PFSK-1 (cell line): ENCODE measurements at regions not wholly inside any gene's neighbourhood (a gene's known extent, or its start where the extent isn't known, plus 50 kb on each side); places are given as distances from the start of the nearest gene placed in this dataset.

Source experiments
- FOXP2 ChIP-seq: optimal IDR thresholded peaks from 2 replicates; pipeline ENCODE3; 2011; ENCODE audit warnings: borderline replicate concordance, control low read depth, inconsistent platforms; ENCODE audit not compliant: insufficient read depth; ENCODE audit errors: extremely low read length, extremely low read depth
- POLR2AphosphoS5 ChIP-seq: IDR thresholded peaks from 2 replicates; pipeline ENCODE4 v1.6.1; 2012; ENCODE audit warnings: low read depth, mild to moderate bottlenecking, control low read depth, low read length, moderate library complexity
- SIN3A ChIP-seq: IDR thresholded peaks from 2 replicates; pipeline ENCODE4 v1.6.1; 2012; ENCODE audit warnings: mild to moderate bottlenecking, low read length, moderate library complexity, borderline replicate concordance; ENCODE audit not compliant: insufficient read depth
- TAF1 ChIP-seq: IDR thresholded peaks from 2 replicates; pipeline ENCODE4 v1.6.1; 2012; ENCODE audit warnings: low read length, control low read depth, borderline replicate concordance; ENCODE audit not compliant: insufficient read depth
- TF ChIP-seq, protein P1 (sequence below), 2 experiments: IDR thresholded peaks; 2 replicates each; pipeline versions ENCODE4 v1.6.1 to v1.8.0; 2011 to 2012; ENCODE audit warnings: low read depth in 2 of 2, low read length in 2 of 2, control low read depth in 1 of 2, inconsistent platforms in 1 of 2, mild to moderate bottlenecking in 1 of 2, moderate library complexity in 1 of 2; ENCODE audit not compliant: insufficient read depth in 1 of 2

DNA sequence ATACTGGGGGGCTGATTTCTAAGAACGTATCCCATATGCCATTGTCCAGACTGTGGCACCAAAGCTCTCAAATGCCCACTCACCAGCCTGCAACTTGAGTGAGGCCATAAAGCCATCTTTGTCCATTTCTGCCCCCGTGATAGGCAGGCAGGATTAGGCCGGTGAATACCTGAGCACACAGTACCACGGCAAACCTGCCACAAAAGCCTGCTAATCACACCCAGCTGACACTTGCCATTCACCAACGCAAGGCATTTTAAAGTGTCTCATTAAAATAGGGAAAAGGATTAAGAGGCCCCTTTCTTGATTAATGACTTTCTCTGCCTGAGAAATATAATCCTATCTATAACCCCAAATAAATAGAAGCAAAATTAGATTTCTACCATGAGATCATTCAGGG, 111.4 kb upstream of the NANOS1 start:
- TF ChIP-seq FOXP2 (no peak), TAF1 (no peak), POLR2AphosphoS5 (no peak), SIN3A (no peak)
- TF ChIP-seq, protein P1, sequence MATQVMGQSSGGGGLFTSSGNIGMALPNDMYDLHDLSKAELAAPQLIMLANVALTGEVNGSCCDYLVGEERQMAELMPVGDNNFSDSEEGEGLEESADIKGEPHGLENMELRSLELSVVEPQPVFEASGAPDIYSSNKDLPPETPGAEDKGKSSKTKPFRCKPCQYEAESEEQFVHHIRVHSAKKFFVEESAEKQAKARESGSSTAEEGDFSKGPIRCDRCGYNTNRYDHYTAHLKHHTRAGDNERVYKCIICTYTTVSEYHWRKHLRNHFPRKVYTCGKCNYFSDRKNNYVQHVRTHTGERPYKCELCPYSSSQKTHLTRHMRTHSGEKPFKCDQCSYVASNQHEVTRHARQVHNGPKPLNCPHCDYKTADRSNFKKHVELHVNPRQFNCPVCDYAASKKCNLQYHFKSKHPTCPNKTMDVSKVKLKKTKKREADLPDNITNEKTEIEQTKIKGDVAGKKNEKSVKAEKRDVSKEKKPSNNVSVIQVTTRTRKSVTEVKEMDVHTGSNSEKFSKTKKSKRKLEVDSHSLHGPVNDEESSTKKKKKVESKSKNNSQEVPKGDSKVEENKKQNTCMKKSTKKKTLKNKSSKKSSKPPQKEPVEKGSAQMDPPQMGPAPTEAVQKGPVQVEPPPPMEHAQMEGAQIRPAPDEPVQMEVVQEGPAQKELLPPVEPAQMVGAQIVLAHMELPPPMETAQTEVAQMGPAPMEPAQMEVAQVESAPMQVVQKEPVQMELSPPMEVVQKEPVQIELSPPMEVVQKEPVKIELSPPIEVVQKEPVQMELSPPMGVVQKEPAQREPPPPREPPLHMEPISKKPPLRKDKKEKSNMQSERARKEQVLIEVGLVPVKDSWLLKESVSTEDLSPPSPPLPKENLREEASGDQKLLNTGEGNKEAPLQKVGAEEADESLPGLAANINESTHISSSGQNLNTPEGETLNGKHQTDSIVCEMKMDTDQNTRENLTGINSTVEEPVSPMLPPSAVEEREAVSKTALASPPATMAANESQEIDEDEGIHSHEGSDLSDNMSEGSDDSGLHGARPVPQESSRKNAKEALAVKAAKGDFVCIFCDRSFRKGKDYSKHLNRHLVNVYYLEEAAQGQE (IDR thresholded peaks at IDR 0.05; ENCODE audit: insufficient read depth in 1 of 2, low read depth in 2 of 2, low read length in 2 of 2): no peak

DNA sequence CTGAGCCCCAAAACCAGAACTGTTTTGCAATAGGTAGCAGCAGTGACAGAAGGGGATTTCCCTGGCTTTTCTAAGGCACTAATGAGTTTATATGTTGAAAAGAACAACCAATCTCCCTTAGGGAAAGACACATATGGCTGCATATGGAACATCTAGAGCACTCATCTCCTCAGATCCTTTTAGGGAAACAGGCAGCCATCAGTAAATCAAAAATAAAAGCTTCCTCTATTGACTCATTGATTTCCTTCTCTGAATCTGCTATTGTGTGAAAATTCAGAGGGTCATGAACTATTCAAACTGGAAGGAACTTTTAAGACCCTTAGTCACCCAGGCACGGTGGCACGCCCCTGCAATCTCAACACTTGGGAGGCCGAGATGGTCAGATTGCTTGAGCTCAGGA, 110.9 kb upstream of the NANOS1 start:
- TF ChIP-seq SIN3A: no peak

DNA sequence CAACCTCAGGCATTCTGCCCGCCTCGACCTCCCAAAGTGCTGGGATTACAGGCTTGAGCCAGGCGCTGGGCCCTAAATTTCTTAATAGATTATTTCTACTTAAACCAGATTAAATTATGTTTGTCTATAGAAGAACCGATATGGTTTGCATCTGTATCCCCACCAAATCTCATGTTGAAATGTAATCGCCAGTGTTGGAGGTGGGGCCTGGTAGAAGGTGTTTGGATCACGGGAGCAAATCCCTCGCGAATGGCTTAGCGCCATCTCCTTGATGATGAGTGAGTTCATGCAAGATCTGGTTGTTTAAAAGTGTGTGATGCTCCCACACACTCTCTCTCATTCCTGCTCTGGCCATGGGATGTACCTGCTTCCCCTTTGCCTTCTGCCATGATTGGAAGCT, 109.3 kb upstream of the NANOS1 start:
- no peak for TF ChIP-seq SIN3A
- TF ChIP-seq, protein P1 (IDR thresholded peaks at IDR 0.05; ENCODE audit: insufficient read depth in 1 of 2, low read depth in 2 of 2, low read length in 2 of 2): no peak
- no peak for TF ChIP-seq POLR2AphosphoS5
- no peak for TF ChIP-seq FOXP2
- TF ChIP-seq TAF1: no peak

DNA sequence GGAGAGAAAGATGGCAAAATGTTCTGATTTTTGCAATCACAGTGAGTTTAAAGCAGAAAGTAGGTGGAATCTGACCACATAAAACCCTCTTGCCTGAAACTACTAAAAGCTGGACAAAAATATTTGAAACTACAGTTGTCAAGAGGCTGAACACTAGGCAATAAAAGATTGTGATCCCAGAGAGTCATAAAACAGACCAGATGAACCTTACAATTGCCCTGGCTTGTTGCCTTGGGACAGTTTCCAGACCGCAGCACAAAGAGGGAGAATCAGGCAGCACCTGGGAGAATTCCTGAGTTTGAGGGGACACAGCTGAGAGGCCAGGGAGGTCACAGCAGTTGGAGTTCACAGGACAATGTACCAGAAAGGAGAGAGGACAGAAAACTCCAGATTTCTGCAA, 107.3 kb upstream of the NANOS1 start:
- no peak for TF ChIP-seq POLR2AphosphoS5
- TF ChIP-seq FOXP2: no peak
- TF ChIP-seq, protein P1 (IDR thresholded peaks at IDR 0.05; ENCODE audit: insufficient read depth in 1 of 2, low read depth in 2 of 2, low read length in 2 of 2): no peak
- TF ChIP-seq TAF1: no peak
- no peak for TF ChIP-seq SIN3A

DNA sequence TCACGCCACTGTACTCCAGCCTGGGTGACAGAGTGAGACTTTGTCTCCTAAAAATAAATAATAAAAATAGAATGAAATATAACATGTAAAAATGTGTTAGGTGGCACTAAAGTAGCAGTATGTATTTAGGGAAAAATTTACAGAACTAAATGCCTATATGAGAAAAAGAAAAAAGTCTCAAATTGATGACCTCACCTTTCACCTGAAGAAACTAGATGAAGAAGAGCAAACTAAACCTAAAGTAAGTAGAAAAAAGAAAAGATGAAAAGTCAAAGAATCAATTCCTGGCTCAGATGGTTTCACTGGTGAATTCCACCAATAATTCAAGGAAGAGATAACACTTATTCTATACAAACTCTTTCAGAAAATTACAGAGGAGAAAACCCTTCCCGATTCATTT, 106.5 kb upstream of the NANOS1 start:
- TF ChIP-seq POLR2AphosphoS5: no peak
- TF ChIP-seq, protein P1 (IDR thresholded peaks at IDR 0.05; ENCODE audit: insufficient read depth in 1 of 2, low read depth in 2 of 2, low read length in 2 of 2): no peak
- TF ChIP-seq FOXP2: no peak
- no peak for TF ChIP-seq TAF1
- TF ChIP-seq SIN3A: no peak
